Breast epithelium (tissue), 4 donors: ENCODE measurements at regions not wholly inside any gene's neighbourhood (a gene's known extent, or its start where the extent isn't known, plus 50 kb on each side); places are given as distances from the start of the nearest gene placed in this dataset.
"Not testable (repeated sequence)": the region's sequence is repeated elsewhere in the genome, so short reads cannot be mapped to it uniquely, and the experiment has no call there.

Source experiments
- DNase-seq, 2 donors: peaks; one replicate each; pipeline ENCODE4 v3.0.0-alpha.2; 2019; ENCODE audit warnings: low spot score in 2 of 2
- H3K27ac ChIP-seq, 2 donors: fragments of 200-600 bp; sonication (generic) in 1 of 2; one replicate each; pipeline ENCODE4 v1.5.1; 2016 to 2019; ENCODE audit warnings: mild to moderate bottlenecking in 1 of 2
- H3K27me3 ChIP-seq, 2 donors: fragments of 200-600 bp; sonication (generic) in 1 of 2; one replicate each; pipeline versions ENCODE4 v1.5.1 to v1.6.0; 2017 to 2019; ENCODE audit warnings: control low read depth in 1 of 2, mild to moderate bottlenecking in 1 of 2
- H3K36me3 ChIP-seq: fragments of 200-600 bp; one replicate; pipeline ENCODE4 v1.5.1; 2019
- H3K4me1 ChIP-seq, 2 donors: fragments of 200-600 bp; sonication (generic); one replicate each; pipeline ENCODE4 v1.5.1; 2016 to 2019; ENCODE audit warnings: control low read depth in 1 of 2
- H3K4me3 ChIP-seq, 3 donors: fragments of 200-600 bp; sonication (generic); 1 replicate in 2 of 3; 2 replicates in 1 of 3; pipeline ENCODE4 v1.5.1; 2016 to 2019; ENCODE audit warnings: mild to moderate bottlenecking in 3 of 3, moderate library complexity in 2 of 3
- H3K9me3 ChIP-seq, 2 donors: fragments of 200-600 bp; sonication (generic) in 1 of 2; one replicate each; pipeline ENCODE4 v1.5.1; 2016 to 2019; ENCODE audit warnings: control low read depth in 1 of 2
- POLR2A ChIP-seq: fragments of 450-650 bp; IDR thresholded peaks from one replicate; pipeline ENCODE4 v1.6.1; 2016; ENCODE audit warnings: antibody characterized with exemption, mild to moderate bottlenecking, moderate library complexity
- POLR2AphosphoS5 ChIP-seq, 3 donors: sonication (generic); formaldehyde crosslinking; IDR thresholded peaks; one replicate each; pipeline ENCODE4 v1.6.1; 2017; ENCODE audit warnings: antibody characterized with exemption in 3 of 3
- intact Hi-C: fragments of 100-400 bp; cut with DNase I; formaldehyde crosslinking; loops from one replicate; pipeline ENCODE4 v1.15.1; 2023; ENCODE audit warnings: low total_unique reads
- TF ChIP-seq, protein P1 (sequence below), 3 donors: fragments of 450-650 bp; IDR thresholded peaks; one replicate each; pipeline ENCODE4 v1.5.1; 2016 to 2017; ENCODE audit warnings: antibody characterized with exemption in 3 of 3, mild to moderate bottlenecking in 3 of 3, moderate library complexity in 3 of 3

GRCh38 chr2:122080871-122081270, 325.4 kb downstream of the TSN start:
- H3K36me3 ChIP-seq: no peaks in the 10 kb centered on the region
- no peak overlapping the region for H3K27ac ChIP-seq
- no peaks in the 10 kb centered on the region for H3K27me3 ChIP-seq
- no peaks in the 10 kb centered on the region for H3K4me1 ChIP-seq
- H3K4me3 ChIP-seq: no peak overlapping the region
- TF ChIP-seq POLR2A (no peak), POLR2AphosphoS5 (IDR thresholded peaks at IDR 0.05) (no peak)
- TF ChIP-seq, protein P1, sequence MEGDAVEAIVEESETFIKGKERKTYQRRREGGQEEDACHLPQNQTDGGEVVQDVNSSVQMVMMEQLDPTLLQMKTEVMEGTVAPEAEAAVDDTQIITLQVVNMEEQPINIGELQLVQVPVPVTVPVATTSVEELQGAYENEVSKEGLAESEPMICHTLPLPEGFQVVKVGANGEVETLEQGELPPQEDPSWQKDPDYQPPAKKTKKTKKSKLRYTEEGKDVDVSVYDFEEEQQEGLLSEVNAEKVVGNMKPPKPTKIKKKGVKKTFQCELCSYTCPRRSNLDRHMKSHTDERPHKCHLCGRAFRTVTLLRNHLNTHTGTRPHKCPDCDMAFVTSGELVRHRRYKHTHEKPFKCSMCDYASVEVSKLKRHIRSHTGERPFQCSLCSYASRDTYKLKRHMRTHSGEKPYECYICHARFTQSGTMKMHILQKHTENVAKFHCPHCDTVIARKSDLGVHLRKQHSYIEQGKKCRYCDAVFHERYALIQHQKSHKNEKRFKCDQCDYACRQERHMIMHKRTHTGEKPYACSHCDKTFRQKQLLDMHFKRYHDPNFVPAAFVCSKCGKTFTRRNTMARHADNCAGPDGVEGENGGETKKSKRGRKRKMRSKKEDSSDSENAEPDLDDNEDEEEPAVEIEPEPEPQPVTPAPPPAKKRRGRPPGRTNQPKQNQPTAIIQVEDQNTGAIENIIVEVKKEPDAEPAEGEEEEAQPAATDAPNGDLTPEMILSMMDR (IDR thresholded peaks at IDR 0.05): no peak
- no peak for DNase-seq
- H3K9me3 ChIP-seq: no peaks in the 10 kb centered on the region
- intact Hi-C loops: no loop called here

DNA sequence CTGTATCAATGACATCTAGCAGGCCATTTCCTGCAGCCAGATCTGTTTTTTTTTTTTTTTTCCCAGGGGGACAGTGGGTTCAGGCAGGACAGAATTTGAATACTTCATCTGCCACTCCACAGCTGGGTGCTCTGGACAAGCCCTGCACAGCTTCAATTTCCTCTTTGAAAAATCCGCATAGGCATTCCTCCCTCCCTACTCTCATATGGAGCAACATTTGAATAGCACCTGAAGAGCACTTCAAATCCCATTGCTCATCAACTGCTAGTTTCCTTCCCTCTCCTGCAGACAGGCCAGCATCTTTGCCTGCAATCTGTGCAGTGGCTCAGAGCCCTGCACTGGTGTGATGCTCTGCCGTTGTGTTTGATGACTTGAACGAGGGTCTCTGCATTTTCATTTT, 326.3 kb downstream of the TSN start:
- H3K27ac ChIP-seq: no peak overlapping the region
- no peak overlapping the region for H3K4me3 ChIP-seq
- no peak for DNase-seq
- TF ChIP-seq POLR2AphosphoS5 (IDR thresholded peaks at IDR 0.05) (no peak), POLR2A (no peak)
- TF ChIP-seq, protein P1 (IDR thresholded peaks at IDR 0.05): no peak
- H3K9me3 ChIP-seq: no peaks in the 10 kb centered on the region
- H3K36me3 ChIP-seq: no peaks in the 10 kb centered on the region
- intact Hi-C loops: no loop called here
- H3K27me3 ChIP-seq: no peaks in the 10 kb centered on the region
- H3K4me1 ChIP-seq: no peaks in the 10 kb centered on the region

- TF ChIP-seq, protein P1 (IDR thresholded peaks at IDR 0.05): no peak
- TF ChIP-seq POLR2A (no peak), POLR2AphosphoS5 (IDR thresholded peaks at IDR 0.05) (no peak)
- no peaks in the 10 kb centered on the region for H3K9me3 ChIP-seq
- H3K4me3 ChIP-seq: no peak overlapping the region
- no peaks in the 10 kb centered on the region for H3K36me3 ChIP-seq
- intact Hi-C loops: no loop called here
- no peak overlapping the region for H3K27ac ChIP-seq
- H3K4me1 ChIP-seq: no peaks in the 10 kb centered on the region
- DNase-seq: no peak
- no peaks in the 10 kb centered on the region for H3K27me3 ChIP-seq
These were observed 328.0 kb downstream of the TSN start for GRCh38 chr2:122083256-122084048.

- not testable (repeated sequence) for H3K27me3 ChIP-seq, H3K36me3 ChIP-seq, H3K27ac ChIP-seq, DNase-seq, H3K4me3 ChIP-seq, H3K4me1 ChIP-seq
- peaks cover 0 to 11% of the 10 kb centered on the region in 2 donors for H3K9me3 ChIP-seq
- intact Hi-C loops: loop anchor here (5.0 kb wide), 1 partner anchor 153 kb away; no protein-coding TSS in a partner anchor
These were observed 330.2 kb downstream of the TSN start for GRCh38 chr2:122085672-122086071.

DNA sequence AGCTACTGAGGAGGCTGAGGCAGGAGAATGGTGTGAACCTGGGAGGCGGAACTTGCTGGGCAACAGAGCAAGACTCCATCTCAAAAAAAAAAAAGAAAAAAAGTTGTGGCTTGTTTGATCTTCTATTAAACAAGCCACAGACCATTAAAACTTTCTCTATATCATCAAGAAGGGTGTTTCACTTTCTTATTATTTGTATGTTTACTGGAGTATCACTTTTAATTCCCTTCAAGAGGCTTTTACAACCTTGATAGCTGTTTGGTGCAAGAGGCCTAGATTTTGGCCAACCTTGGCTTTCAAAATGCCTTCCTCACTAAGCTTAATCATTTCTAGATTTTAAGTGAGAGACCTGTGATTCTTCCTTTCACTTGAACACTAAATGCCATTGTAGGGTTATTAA, 339.1 kb downstream of the TSN start:
- Histone ChIP-seq H3K4me3 (no peak overlapping the region), H3K36me3 (no peaks in the 10 kb centered on the region), H3K4me1 (no peaks in the 10 kb centered on the region), H3K27ac (no peak overlapping the region), H3K9me3 (peaks cover 0 to 9% of the 10 kb centered on the region in 2 donors), H3K27me3 (no peaks in the 10 kb centered on the region)
- TF ChIP-seq POLR2AphosphoS5 (IDR thresholded peaks at IDR 0.05): no peak
- TF ChIP-seq, protein P1 (IDR thresholded peaks at IDR 0.05): no peak
- no peak for TF ChIP-seq POLR2A
- no peak for DNase-seq
- intact Hi-C loops: no loop called here
